ENCODE measurements at regions not wholly inside any gene's neighbourhood (a gene's known extent, or its start where the extent isn't known, plus 50 kb on each side); places are given as distances from the start of the nearest gene placed in this dataset.
"Not testable (repeated sequence)": the region's sequence is repeated elsewhere in the genome, so short reads cannot be mapped to it uniquely, and the experiment has no call there.

GRCh38 chr5:124172389-124173003, 573.9 kb downstream of the ZNF608 start:
- no peak overlapping the region for H3K27ac ChIP-seq
- H3K4me1 ChIP-seq = peaks cover 0 to 6% (median 0%) of the 10 kb centered on the region in 12 donors
- H3K36me3 ChIP-seq = no peaks in the 10 kb centered on the region
- intact Hi-C loops (cut with DNase I) = no loop called here
- no peaks in the 10 kb centered on the region for H3K27me3 ChIP-seq
- H3K9me3 ChIP-seq = peaks cover 0 to 52% (median 34%) of the 10 kb centered on the region in 12 donors
- DNase-seq (no peak), ATAC-seq (no peak)
- 92 to 100% (median 94%) methylated on average over 1 of the region's 1 CpG for WGBS, 4 donors
- no peak for TF ChIP-seq CTCF (IDR thresholded peaks at IDR 0.05)
- TF ChIP-seq POLR2A (IDR thresholded peaks at IDR 0.05) = no peak
- H3K4me3 ChIP-seq = no peak overlapping the region

GRCh38 chr5:124168093-124168492, 578.3 kb downstream of the ZNF608 start:
- H3K4me1 ChIP-seq; H3K27ac ChIP-seq; DNase-seq; H3K36me3 ChIP-seq; H3K4me3 ChIP-seq; ATAC-seq; H3K27me3 ChIP-seq; intact Hi-C loops (cut with DNase I): not testable (repeated sequence)
- 93 to 99% (median 97%) methylated on average over 2 of the region's 2 CpGs for WGBS, 4 donors
- peaks cover 0 to 40% (median 30%) of the 10 kb centered on the region in 12 donors for H3K9me3 ChIP-seq

- intact Hi-C loops (cut with DNase I) = no loop called here
- DNase-seq (peak in 4 of 5 donors; percentile 22 to 56 (median 28)), ATAC-seq (peak; percentile 71 to 81 (median 76))
- no peak overlapping the region for H3K27ac ChIP-seq
- no peaks in the 10 kb centered on the region for H3K27me3 ChIP-seq
- whole genome bisulfite sequencing, 4 donors = 10 to 14% (median 13%) methylated on average over 8 of the region's 8 CpGs
- peaks cover 0 to 6% (median 0%) of the 10 kb centered on the region in 12 donors for H3K4me1 ChIP-seq
- no peaks in the 10 kb centered on the region for H3K36me3 ChIP-seq
- H3K9me3 ChIP-seq = peaks cover 0 to under 1% (median 0%) of the 10 kb centered on the region in 12 donors
- no peak for TF ChIP-seq POLR2A (IDR thresholded peaks at IDR 0.05)
- TF ChIP-seq CTCF (IDR thresholded peaks at IDR 0.05) = no peak
- peak overlapping the region in 2 of 12 donors; percentile 1 to 12 for H3K4me3 ChIP-seq
These were observed 583.5 kb downstream of the ZNF608 start for GRCh38 chr5:124162767-124163532.

GRCh38 chr5:124161266-124161665, 585.2 kb downstream of the ZNF608 start:
- ATAC-seq = no peak
- intact Hi-C loops (cut with DNase I) = no loop called here
- H3K4me1 ChIP-seq = peaks cover 0 to 6% (median 1%) of the 10 kb centered on the region in 12 donors

More at GRCh38 chr5:124161266-124161665, 585.2 kb downstream of the ZNF608 start:
- Histone ChIP-seq H3K9me3 (peaks cover 0 to 2% (median 0%) of the 10 kb centered on the region in 12 donors), H3K27ac (no peak overlapping the region), H3K36me3 (no peaks in the 10 kb centered on the region), H3K27me3 (no peaks in the 10 kb centered on the region), H3K4me3 (no peak overlapping the region)
- WGBS, 4 donors = 92 to 94% (median 93%) methylated on average over 5 of the region's 5 CpGs
- no peak for DNase-seq
- TF ChIP-seq POLR2A (IDR thresholded peaks at IDR 0.05) (no peak), CTCF (IDR thresholded peaks at IDR 0.05) (no peak)
